AML-193 (cell line): ENCODE measurements at regions not wholly inside any gene's neighbourhood (a gene's known extent, or its start where the extent isn't known, plus 50 kb on each side); places are given as distances from the start of the nearest gene placed in this dataset.

Experiments used
- DNase-seq, 2 experiments: peaks; one replicate each; lab custom pipeline; 2025; lab: John Stamatoyannopoulos, UW

DNA sequence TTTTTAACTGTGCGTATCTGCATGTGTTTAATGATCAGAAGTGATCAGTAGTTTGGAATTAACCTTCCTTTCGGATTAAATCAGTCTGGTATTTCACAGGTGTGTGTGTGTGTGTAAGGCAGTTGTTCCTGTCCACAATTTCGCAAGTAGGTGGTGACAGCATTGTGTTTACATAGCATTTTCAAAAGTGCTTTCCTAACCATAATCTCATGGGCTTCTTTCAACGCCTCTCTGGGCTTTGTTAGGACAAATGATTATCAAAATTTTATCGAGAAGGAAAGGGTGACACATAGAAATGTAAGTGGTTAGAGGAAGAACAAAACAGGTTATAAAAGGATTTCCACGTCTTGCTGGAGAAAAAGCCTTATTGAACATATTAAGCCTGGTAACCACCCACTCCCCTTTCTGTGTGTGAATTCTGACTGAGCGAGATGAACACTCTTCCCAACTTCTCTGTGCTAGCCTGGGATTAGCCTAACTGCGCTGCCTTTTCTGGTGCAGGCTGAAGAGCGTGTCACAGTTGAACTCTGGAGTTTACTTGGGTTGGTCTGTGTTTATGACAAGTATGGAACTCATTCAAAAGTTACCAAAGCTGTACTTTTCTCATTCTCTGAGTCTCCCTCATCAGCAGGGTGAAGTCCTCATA, 292.3 kb upstream of the PITRM1 start:
- no peak for DNase-seq

GRCh38 chr10:3460420-3461128, 288.0 kb upstream of the PITRM1 start:
- no peak for DNase-seq

GRCh38 chr10:3455385-3456334, 283.1 kb upstream of the PITRM1 start:
- no peak for DNase-seq

- DNase-seq, result no peak
These were observed 280.2 kb upstream of the PITRM1 start for GRCh38 chr10:3452683-3453361.

GRCh38 chr10:3452173-3452626, 279.6 kb upstream of the PITRM1 start:
- no peak for DNase-seq

- no peak for DNase-seq
These were observed 279.1 kb upstream of the PITRM1 start for GRCh38 chr10:3451516-3452172.

- no peak for DNase-seq
These were observed 273.6 kb upstream of the PITRM1 start for GRCh38 chr10:3446221-3446620.

- DNase-seq, result no peak
These were observed 273.1 kb upstream of the PITRM1 start for GRCh38 chr10:3445648-3446047.

- no peak for DNase-seq
These were observed 269.9 kb upstream of the PITRM1 start for GRCh38 chr10:3442451-3442990.

DNA sequence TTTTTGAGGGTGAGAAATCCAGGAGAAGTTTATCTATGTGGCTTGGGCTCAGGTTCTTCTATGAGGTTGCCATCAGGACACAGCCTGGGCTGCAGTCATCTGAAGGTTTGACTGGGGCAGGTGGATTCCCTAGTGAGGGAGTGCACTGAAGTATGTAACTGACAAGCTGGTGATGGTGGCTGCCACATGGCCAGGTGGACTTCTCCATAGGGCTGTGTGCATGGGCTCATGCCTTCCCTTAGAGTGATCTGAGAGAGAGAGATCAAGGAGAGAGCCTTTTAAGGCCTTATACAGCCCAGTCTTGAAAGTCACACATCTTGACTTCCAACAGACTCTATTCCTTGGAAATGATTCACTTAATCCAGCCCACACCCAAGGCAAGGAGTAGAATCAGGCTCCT, 266.6 kb upstream of the PITRM1 start:
- no peak for DNase-seq

DNA sequence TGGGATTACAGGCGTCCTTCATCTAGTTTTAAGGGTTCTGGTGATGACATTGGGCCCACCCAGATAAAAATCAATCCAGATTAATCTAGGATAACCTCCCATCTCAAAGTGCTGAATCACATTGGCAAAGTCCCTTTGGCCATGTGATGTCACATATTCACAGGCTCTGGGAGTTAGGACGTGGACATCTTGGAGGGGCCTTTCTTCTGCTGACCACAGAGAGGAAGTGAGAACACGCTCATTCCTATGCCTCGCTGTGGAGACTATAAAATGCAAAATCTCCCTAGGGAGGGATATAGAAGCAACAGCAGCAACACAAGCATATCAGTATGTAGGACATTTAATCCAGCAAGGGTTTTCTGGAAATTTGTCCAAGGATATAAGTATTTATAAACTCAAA, 266.0 kb upstream of the PITRM1 start:
- no peak for DNase-seq

DNA sequence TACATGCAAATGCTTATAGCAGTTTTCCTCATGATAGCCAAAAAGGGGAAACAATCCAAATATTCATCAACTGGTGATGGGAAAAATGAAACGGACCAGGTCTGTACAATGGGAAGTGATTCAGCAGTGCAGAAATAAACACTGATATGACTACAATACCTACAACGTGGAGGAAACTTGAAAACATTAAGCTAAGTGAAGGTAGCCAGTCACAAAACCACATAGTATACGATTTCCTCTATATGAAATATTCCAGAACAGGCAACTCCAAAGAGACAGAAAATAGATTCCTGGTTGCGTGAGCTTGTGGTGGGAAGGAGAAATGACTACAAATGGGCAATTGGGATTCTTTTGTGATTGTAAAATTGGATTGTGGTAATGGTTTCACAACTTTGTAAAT, 263.1 kb upstream of the PITRM1 start:
- DNase-seq, result no peak

DNA sequence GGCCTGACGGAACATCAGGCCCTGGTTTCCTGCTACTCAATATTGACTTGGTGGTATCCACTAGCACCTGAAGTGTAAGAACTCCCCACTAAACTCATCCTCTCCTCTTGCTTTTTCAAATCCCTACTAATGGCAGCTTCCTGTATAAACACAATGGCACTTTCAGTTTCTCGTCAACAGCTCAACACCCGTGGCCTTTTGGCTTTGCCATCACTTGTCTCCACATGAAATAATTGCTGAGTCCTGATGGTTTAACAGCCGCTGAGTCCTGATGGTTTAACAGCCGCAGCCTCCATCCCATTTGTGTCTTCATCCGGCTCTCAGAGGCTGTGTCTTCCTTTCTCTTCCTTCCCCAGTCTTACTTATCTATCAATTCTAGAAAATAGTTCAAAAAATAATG, 261.4 kb upstream of the PITRM1 start:
- no peak for DNase-seq

- no peak for DNase-seq
These were observed 260.5 kb upstream of the PITRM1 start for GRCh38 chr10:3433131-3433530.

- no peak for DNase-seq
These were observed 259.7 kb upstream of the PITRM1 start for GRCh38 chr10:3432081-3432825.

DNA sequence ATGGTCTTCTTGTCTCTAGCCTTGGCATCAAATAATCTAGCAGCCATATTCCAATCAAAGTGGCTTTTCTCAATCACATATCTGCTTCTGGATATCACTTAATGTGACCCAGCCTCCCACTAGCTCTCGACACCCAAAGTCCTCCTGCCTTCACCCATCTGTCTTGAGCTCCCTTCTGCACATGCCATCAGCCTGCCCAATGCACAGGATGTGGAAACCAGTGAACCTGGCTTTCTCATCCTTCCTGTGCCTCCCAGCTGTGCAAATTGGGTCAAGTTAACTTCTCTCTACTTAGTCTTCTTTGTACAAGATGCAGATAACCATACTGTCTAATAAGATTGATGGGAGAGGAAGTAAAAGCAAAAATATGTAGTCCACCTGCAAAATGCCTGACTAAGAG, 257.9 kb upstream of the PITRM1 start:
- DNase-seq, result no peak

GRCh38 chr10:3429676-3430075, 257.1 kb upstream of the PITRM1 start:
- no peak for DNase-seq

- DNase-seq, result no peak
These were observed 256.2 kb upstream of the PITRM1 start for GRCh38 chr10:3428826-3429225.

GRCh38 chr10:3427950-3428354, 255.4 kb upstream of the PITRM1 start:
- no peak for DNase-seq

DNA sequence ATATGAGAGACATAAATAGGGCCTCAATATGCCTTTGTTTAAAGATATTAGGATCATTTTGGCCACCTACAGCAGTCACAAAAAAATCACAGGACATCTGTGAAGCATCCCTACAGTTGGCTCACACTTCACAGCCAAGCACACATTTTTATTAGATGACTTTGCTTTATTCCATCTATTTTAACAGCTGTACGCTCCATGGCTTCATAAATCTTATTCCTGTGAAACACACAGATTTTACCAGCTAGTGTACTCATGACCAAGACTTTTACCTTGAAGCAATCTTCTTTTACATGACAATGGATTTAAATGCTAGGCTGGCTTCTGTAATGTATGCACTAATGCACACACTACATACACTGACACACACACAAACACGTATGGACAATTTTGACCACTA, 254.8 kb upstream of the PITRM1 start:
- DNase-seq, result no peak
